WERI-Rb-1 (cell line): ENCODE measurements at regions not wholly inside any gene's neighbourhood (a gene's known extent, or its start where the extent isn't known, plus 50 kb on each side); places are given as distances from the start of the nearest gene placed in this dataset.

Experiments used
- DNase-seq: peaks from one replicate; pipeline ENCODE4 v3.0.0-alpha.2; 2020
- H3K27ac ChIP-seq: fragments of 250-450 bp; sonication (Bioruptor Pico); 2 replicates; pipeline ENCODE4 v1.5.1; 2020; ENCODE audit warnings: mild to moderate bottlenecking, moderate library complexity
- H3K27me3 ChIP-seq: fragments of 250-450 bp; sonication (Bioruptor Pico); 2 replicates; pipeline ENCODE4 v1.5.1; 2021; ENCODE audit warnings: mild to moderate bottlenecking, low read depth, moderate library complexity; ENCODE audit not compliant: insufficient read depth, severe bottlenecking
- H3K36me3 ChIP-seq: fragments of 250-450 bp; sonication (Bioruptor Pico); 2 replicates; pipeline ENCODE4 v1.5.1; 2020; ENCODE audit warnings: mild to moderate bottlenecking, moderate library complexity
- H3K4me3 ChIP-seq: 2 replicates; pipeline ENCODE4 v1.5.1; 2011; ENCODE audit warnings: low read depth, mild to moderate bottlenecking, control low read depth, low read length
- H3K9me3 ChIP-seq: fragments of 250-450 bp; sonication (Bioruptor Pico); 2 replicates; pipeline ENCODE4 v1.5.1; 2021; ENCODE audit warnings: mild to moderate bottlenecking, moderate library complexity; ENCODE audit not compliant: severe bottlenecking
- TF ChIP-seq, protein P1 (sequence below): IDR thresholded peaks from 2 replicates; pipeline ENCODE4 v1.5.1; 2011; ENCODE audit warnings: low read depth, mild to moderate bottlenecking, control low read depth, inconsistent platforms, low read length

DNA sequence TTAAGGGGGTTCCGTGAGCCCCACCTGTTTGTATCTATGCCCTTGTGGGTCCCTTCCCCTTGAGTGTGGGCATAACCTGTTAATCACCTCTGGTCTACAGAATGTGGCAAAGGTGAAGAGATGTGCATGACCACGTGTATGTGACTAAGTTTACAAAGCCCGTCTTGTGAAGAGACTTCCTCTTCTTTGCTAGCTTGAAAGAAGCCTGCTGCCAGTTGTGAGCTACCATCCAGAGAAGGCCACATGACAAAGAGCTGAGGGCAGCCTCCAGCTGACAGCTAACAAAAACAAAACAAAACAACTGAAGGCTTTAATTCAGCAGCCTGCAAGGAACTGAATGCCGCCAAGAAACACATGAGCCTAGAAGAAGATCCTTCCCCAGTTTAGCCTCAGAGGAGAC is 112.0 kb downstream of the AXIN2 start:
- Histone ChIP-seq H3K27me3 (peaks cover 57% of the 10 kb centered on the region), H3K36me3 (no peaks in the 10 kb centered on the region), H3K9me3 (peaks cover 10% of the 10 kb centered on the region), H3K4me3 (no peak overlapping the region), H3K27ac (no peak overlapping the region)
- DNase-seq = no peak
- TF ChIP-seq, protein P1, sequence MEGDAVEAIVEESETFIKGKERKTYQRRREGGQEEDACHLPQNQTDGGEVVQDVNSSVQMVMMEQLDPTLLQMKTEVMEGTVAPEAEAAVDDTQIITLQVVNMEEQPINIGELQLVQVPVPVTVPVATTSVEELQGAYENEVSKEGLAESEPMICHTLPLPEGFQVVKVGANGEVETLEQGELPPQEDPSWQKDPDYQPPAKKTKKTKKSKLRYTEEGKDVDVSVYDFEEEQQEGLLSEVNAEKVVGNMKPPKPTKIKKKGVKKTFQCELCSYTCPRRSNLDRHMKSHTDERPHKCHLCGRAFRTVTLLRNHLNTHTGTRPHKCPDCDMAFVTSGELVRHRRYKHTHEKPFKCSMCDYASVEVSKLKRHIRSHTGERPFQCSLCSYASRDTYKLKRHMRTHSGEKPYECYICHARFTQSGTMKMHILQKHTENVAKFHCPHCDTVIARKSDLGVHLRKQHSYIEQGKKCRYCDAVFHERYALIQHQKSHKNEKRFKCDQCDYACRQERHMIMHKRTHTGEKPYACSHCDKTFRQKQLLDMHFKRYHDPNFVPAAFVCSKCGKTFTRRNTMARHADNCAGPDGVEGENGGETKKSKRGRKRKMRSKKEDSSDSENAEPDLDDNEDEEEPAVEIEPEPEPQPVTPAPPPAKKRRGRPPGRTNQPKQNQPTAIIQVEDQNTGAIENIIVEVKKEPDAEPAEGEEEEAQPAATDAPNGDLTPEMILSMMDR = no peak

DNA sequence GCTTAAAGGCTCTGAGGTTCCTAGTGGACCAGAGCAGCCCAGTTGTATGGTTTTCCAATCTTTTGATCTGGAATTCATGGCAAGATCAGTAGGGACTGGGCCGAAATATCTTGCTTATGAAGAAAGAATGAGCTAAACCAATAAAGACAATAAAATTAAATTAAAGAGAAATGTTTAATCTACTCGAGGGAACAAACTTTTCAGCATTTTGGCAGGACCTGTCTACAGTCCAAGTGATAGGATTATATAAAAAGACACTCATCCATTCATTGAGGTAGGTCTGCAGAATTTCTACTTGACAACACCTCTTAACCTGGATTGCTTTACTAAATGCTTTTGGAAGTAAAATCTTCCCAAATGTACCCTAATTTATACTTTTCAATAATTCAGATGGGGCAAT is 113.6 kb downstream of the AXIN2 start:
- no peak overlapping the region for H3K4me3 ChIP-seq
- H3K27me3 ChIP-seq = peaks cover 73% of the 10 kb centered on the region
- no peak overlapping the region for H3K27ac ChIP-seq
- TF ChIP-seq, protein P1 = no peak
- DNase-seq = no peak
- peaks cover 10% of the 10 kb centered on the region for H3K9me3 ChIP-seq
- no peaks in the 10 kb centered on the region for H3K36me3 ChIP-seq

DNA sequence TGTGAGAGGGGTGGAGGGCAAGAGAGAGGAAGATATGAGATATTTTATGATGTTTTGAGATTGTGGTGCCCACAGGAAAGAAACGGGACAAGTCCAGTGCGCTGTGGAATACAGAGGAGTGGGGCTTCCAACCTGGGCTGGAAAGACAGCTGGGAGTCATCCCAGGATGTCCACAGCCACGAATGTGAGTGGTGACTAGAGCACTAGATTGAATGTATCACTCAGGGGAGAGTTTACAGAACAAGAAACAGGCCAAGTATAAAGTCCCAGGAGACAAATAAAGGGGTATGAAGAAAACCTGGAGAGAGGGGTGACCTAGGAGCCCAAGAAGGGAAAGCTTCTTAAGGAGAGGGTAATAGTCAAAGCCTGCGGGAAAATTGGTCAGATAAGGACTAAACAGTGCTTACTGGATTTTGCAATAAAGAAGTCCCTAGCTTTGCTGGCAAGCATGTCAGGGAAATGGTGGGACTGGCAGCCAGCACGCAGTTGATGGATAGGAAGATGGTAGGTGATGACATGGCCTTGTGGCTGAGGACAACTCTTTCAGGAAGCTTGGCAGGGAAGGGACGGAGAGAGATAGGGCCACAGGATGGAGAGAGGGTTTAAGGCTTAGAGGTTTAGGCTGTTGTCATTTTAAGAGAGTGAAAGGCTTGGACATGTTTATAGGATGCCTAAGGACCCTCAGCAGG is 114.5 kb downstream of the AXIN2 start:
- Histone ChIP-seq H3K36me3 (no peaks in the 10 kb centered on the region), H3K27me3 (peaks cover 78% of the 10 kb centered on the region), H3K27ac (no peak overlapping the region), H3K4me3 (no peak overlapping the region), H3K9me3 (peaks cover 10% of the 10 kb centered on the region)
- DNase-seq = no peak
- TF ChIP-seq, protein P1 = no peak

DNA sequence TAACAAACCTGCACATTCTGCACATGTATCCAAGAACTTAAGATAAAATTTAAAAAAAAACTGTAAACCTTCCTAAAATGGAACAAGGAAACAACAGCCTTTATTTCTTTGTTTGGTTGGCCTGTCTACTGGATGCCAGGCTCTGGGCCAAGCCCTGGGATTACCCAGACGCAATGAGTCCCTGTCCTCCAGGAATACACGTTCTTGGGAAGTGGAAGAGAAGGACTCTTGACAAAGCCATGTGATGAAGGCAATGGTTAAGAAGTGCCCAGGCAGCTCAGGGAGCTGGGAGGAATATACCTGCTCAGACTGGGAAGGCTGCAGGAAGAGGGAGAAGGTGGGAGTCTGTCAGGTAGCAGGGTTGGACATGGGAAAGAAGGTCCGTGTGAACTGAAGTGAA is 115.4 kb downstream of the AXIN2 start:
- H3K36me3 ChIP-seq = no peaks in the 10 kb centered on the region
- peaks cover 78% of the 10 kb centered on the region for H3K27me3 ChIP-seq
- no peak overlapping the region for H3K27ac ChIP-seq
- TF ChIP-seq, protein P1 = no peak
- H3K4me3 ChIP-seq = no peak overlapping the region
- DNase-seq = no peak
- peaks cover 10% of the 10 kb centered on the region for H3K9me3 ChIP-seq

DNA sequence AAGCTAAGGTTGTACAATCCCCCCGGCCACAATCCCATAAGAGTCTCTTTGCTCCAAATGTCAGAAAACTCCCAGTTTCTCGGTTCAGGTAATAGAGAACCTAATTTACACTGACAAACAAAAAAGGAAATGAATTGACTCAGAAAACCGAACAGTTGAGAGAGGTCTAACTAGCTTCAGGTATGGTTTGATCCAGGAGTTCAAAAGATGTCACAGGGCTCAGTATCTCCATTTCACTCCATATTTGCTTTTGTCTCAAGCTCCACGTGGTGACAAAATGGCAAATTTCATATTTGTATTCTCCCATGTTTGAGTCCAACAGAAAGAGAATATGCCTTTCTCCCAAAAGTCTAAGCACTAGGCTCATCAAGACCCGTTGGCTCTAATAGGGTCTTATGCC is 117.4 kb downstream of the AXIN2 start:
- no peak for DNase-seq
- H3K27ac ChIP-seq = no peak overlapping the region
- H3K27me3 ChIP-seq = peaks cover 79% of the 10 kb centered on the region
- H3K4me3 ChIP-seq = no peak overlapping the region
- TF ChIP-seq, protein P1 = no peak
- H3K36me3 ChIP-seq = no peaks in the 10 kb centered on the region
- H3K9me3 ChIP-seq = peaks cover 3% of the 10 kb centered on the region

DNA sequence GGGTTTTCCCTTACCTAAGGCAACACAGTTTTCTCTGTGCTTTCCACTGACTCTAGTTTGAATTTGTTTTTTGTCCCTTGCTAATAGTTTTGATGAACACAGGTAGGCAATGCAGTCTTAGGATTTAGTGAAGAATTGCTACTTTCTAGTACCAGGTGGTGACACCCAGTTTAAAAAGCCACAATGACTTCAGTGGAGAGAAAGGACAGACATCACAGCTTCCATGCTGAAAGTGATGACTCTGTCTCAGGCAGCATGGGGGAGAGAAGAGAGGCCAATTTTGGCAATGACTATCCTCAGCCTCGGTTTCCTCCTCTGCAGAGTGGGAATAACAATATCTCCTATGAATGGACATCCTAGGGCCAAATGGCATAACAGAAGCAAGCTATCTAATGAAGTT is 118.8 kb downstream of the AXIN2 start:
- DNase-seq = no peak
- TF ChIP-seq, protein P1 = no peak
- no peaks in the 10 kb centered on the region for H3K36me3 ChIP-seq
- no peak overlapping the region for H3K4me3 ChIP-seq
- no peaks in the 10 kb centered on the region for H3K9me3 ChIP-seq
- no peak overlapping the region for H3K27ac ChIP-seq
- H3K27me3 ChIP-seq = peaks cover 82% of the 10 kb centered on the region
